H9 (cell line): ENCODE measurements at regions not wholly inside any gene's neighbourhood (a gene's known extent, or its start where the extent isn't known, plus 50 kb on each side); places are given as distances from the start of the nearest gene placed in this dataset.

Experiments
- DNase-seq: peaks from one replicate; pipeline ENCODE4 v3.0.0-alpha.2; 2017
- H2AFZ ChIP-seq: one replicate; pipeline ENCODE4 v1.6.1; 2013; ENCODE audit warnings: mild to moderate bottlenecking, low read length, control low read depth, moderate library complexity
- H2AK5ac ChIP-seq: 2 replicates; pipeline ENCODE4 v1.6.1; 2013; ENCODE audit warnings: low read length, control low read depth, mixed read lengths; ENCODE audit not compliant: insufficient read length
- H2BK120ac ChIP-seq: one replicate; pipeline ENCODE4 v1.6.1; 2013; ENCODE audit warnings: low read depth, mild to moderate bottlenecking, low read length, control low read depth, inconsistent platforms; ENCODE audit not compliant: poor library complexity, severe bottlenecking
- H2BK12ac ChIP-seq: 2 replicates; pipeline ENCODE4 v1.6.1; 2013; ENCODE audit warnings: low read length, control low read depth, mixed read lengths, low read depth; ENCODE audit not compliant: insufficient read length
- H2BK15ac ChIP-seq: 2 replicates; pipeline ENCODE4 v1.6.1; 2013; ENCODE audit warnings: low read depth, low read length, control low read depth
- H2BK20ac ChIP-seq: one replicate; pipeline ENCODE4 v1.6.1; 2013; ENCODE audit warnings: low read depth, mild to moderate bottlenecking, low read length, control low read depth, inconsistent platforms; ENCODE audit not compliant: poor library complexity, severe bottlenecking
- H2BK5ac ChIP-seq: 2 replicates; pipeline ENCODE4 v1.6.1; 2013; ENCODE audit warnings: low read length, control low read depth, mixed read lengths; ENCODE audit not compliant: insufficient read length
- H3K14ac ChIP-seq: 2 replicates; pipeline ENCODE4 v1.6.1; 2013; ENCODE audit warnings: low read length, control low read depth; ENCODE audit not compliant: insufficient read depth
- H3K18ac ChIP-seq: 2 replicates; pipeline ENCODE4 v1.6.1; 2013; ENCODE audit warnings: low read depth, mild to moderate bottlenecking, mixed read lengths, low read length, control low read depth; ENCODE audit not compliant: insufficient read length
- H3K23ac ChIP-seq: 2 replicates; pipeline ENCODE4 v1.6.1; 2013; ENCODE audit warnings: low read length, control low read depth, mixed read lengths, low read depth; ENCODE audit not compliant: insufficient read length
- H3K23me2 ChIP-seq: 2 replicates; pipeline ENCODE4 v1.6.1; 2013; ENCODE audit warnings: low read depth, mild to moderate bottlenecking, mixed read lengths, low read length, control low read depth; ENCODE audit not compliant: insufficient read length, poor library complexity, severe bottlenecking
- H3K27ac ChIP-seq: 2 replicates; pipeline ENCODE4 v1.5.1; 2013; ENCODE audit warnings: low read length, control low read depth, mixed read lengths, low read depth; ENCODE audit not compliant: insufficient read length
- H3K27me3 ChIP-seq: 2 replicates; pipeline ENCODE4 v1.6.1; 2013; ENCODE audit warnings: low read length, control low read depth, inconsistent platforms; ENCODE audit not compliant: insufficient read depth
- H3K4ac ChIP-seq: 2 replicates; pipeline ENCODE4 v1.6.1; 2013; ENCODE audit warnings: low read depth, mild to moderate bottlenecking, control low read depth, inconsistent platforms, low read length, moderate library complexity
- H3K4me1 ChIP-seq: 2 replicates; pipeline ENCODE4 v1.6.1; 2013; ENCODE audit warnings: low read length, control low read depth, inconsistent platforms; ENCODE audit not compliant: insufficient read depth
- H3K4me2 ChIP-seq: 2 replicates; pipeline ENCODE4 v1.6.1; 2013; ENCODE audit warnings: low read length, control low read depth, mixed read lengths; ENCODE audit not compliant: insufficient read length, insufficient read depth
- H3K56ac ChIP-seq: 2 replicates; pipeline ENCODE4 v1.6.1; 2013; ENCODE audit warnings: low read depth, mild to moderate bottlenecking, mixed read lengths, low read length, control low read depth; ENCODE audit not compliant: insufficient read length
- H3K79me1 ChIP-seq: 2 replicates; pipeline ENCODE4 v1.6.1; 2013; ENCODE audit warnings: low read depth, mild to moderate bottlenecking, moderate library complexity, low read length, control low read depth, inconsistent platforms; ENCODE audit not compliant: insufficient read depth, poor library complexity, severe bottlenecking
- H3K79me2 ChIP-seq: 2 replicates; pipeline ENCODE4 v1.6.1; 2013; ENCODE audit warnings: low read length, control low read depth, inconsistent platforms; ENCODE audit not compliant: insufficient read depth
- H3K9ac ChIP-seq: 2 replicates; pipeline ENCODE4 v1.6.1; 2013; ENCODE audit warnings: low read length, control low read depth, mixed read lengths; ENCODE audit not compliant: insufficient read length; ENCODE audit errors: extremely low read depth
- H3K9me3 ChIP-seq: one replicate; pipeline ENCODE4 v1.6.1; 2013; ENCODE audit warnings: low read depth, low read length, inconsistent platforms; ENCODE audit not compliant: control insufficient read depth
- H3T11ph ChIP-seq: one replicate; pipeline ENCODE4 v1.6.1; 2013; ENCODE audit warnings: mild to moderate bottlenecking, low read length, control low read depth, inconsistent platforms
- H4K20me1 ChIP-seq: one replicate; pipeline ENCODE4 v1.6.1; 2013; ENCODE audit not compliant: control insufficient read depth, insufficient read length, insufficient read depth
- H4K5ac ChIP-seq: 2 replicates; pipeline ENCODE4 v1.6.1; 2013; ENCODE audit warnings: low read depth, mild to moderate bottlenecking, mixed read lengths, low read length, control low read depth; ENCODE audit not compliant: insufficient read length
- H4K8ac ChIP-seq: replicated peaks from 2 replicates; pipeline ENCODE4 v1.6.1; 2013; ENCODE audit warnings: low read length, control low read depth, mixed read lengths, low read depth; ENCODE audit not compliant: insufficient read length
- H4K91ac ChIP-seq: 2 replicates; pipeline ENCODE4 v1.6.1; 2013; ENCODE audit warnings: low read depth, mild to moderate bottlenecking, moderate library complexity, mixed read lengths, low read length, control low read depth; ENCODE audit not compliant: insufficient read length
- H3K27ac Mint-ChIP-seq, 3 experiments: 2 replicates in 2 of 3; 3 replicates in 1 of 3; pipeline ENCODE4 v1.8.0; 2020 to 2021; ENCODE audit warnings: mixed read lengths in 3 of 3, mild to moderate bottlenecking in 1 of 3, moderate library complexity in 1 of 3
- H3K27me3 Mint-ChIP-seq: 2 replicates; pipeline ENCODE4 v1.8.0; 2021; ENCODE audit warnings: low read depth, mild to moderate bottlenecking, moderate library complexity, mixed read lengths
- H3K36me3 Mint-ChIP-seq, 3 experiments: 2 replicates in 2 of 3; 3 replicates in 1 of 3; pipeline ENCODE4 v1.8.0; 2020 to 2021; ENCODE audit warnings: low read depth in 3 of 3, mixed read lengths in 3 of 3; ENCODE audit not compliant: insufficient read depth in 1 of 3
- H3K4me1 Mint-ChIP-seq, 2 experiments: 2 replicates each; pipeline ENCODE4 v1.8.0; 2020; ENCODE audit warnings: mixed read lengths in 2 of 2
- H3K4me3 Mint-ChIP-seq, 2 experiments: 2 replicates in 1 of 2; 3 replicates in 1 of 2; pipeline ENCODE4 v1.8.0; 2020 to 2021; ENCODE audit warnings: mild to moderate bottlenecking in 2 of 2, mixed read lengths in 2 of 2, moderate library complexity in 1 of 2
- H3K9me3 Mint-ChIP-seq, 2 experiments: 2 replicates in 1 of 2; 3 replicates in 1 of 2; pipeline ENCODE4 v1.8.0; 2020; ENCODE audit warnings: mild to moderate bottlenecking in 2 of 2, mixed read lengths in 2 of 2, moderate library complexity in 1 of 2
- WGBS: extraction: QIAGEN DNeasy Blood & Tissue Kit; methylation state at CpG from one replicate; pipeline ENCODE4 v1.1.7; 2013; ENCODE audit warnings: missing lambda C conversion rate, low lambda C conversion rate, mixed read lengths; ENCODE audit not compliant: insufficient read length; ENCODE audit errors: extremely low coverage; 5-methylcytosine and 5-hydroxymethylcytosine counted together
- TF ChIP-seq, protein P1 (sequence below): fragments of 200-600 bp; sonication (generic); conservative IDR thresholded peaks from 3 replicates; pipeline ENCODE4 v1.8.0; 2021; ENCODE audit warnings: antibody characterized with exemption, mild to moderate bottlenecking

DNA sequence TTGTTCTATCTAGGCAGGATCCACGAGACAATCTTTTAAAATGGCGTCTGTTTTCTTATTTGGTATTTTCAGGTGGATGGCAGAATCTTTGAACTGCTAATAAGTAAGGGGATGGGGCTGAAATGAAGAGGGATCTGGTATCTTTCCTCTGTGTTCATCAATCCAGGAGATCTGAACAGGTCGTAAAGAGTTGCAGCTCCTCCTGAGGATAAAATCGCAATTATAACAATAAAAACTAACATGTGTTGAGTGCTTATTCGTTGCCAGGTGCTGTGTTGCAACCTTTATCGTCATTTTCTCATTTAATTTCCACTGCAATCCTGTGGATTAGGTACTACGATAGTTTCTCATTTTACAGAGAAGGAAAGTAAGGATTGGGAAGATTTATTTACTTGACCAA lies 134.6 kb upstream of the DPYD start:
- Mint-ChIP-seq H3K36me3 (no peaks in the 10 kb centered on the region; a peak in 1 of 7 replicates), H3K4me3 (no peak overlapping the region), H3K27me3 (peaks cover 24% of the 10 kb centered on the region), H3K9me3 (no peaks in the 10 kb centered on the region; a peak in 1 of 5 replicates), H3K27ac (no peak overlapping the region), H3K4me1 (peaks cover 24 to 37% of the 10 kb centered on the region in 2 experiments)
- Histone ChIP-seq H3K14ac (no peak overlapping the region), H3K79me1 (no peaks in the 10 kb centered on the region), H3K23me2 (peaks cover 10% of the 10 kb centered on the region), H3K4me2 (no peak overlapping the region), H2BK15ac (no peak overlapping the region), H4K8ac (no peak overlapping the region), H4K91ac (no peak overlapping the region), H3K79me2 (no peaks in the 10 kb centered on the region), H3T11ph (no peak overlapping the region), H3K18ac (no peak overlapping the region), H2AK5ac (no peak overlapping the region), H2BK12ac (no peak overlapping the region), H3K56ac (no peak overlapping the region), H3K27me3 (peaks cover 2% of the 10 kb centered on the region; the same call in 1 of the 2 replicates), H2BK5ac (no peak overlapping the region), H3K9me3 (no peaks in the 10 kb centered on the region), H3K4ac (no peak overlapping the region), H3K27ac (no peak overlapping the region), H2AFZ (no peak overlapping the region), H3K9ac (no peak overlapping the region), H3K4me1 (no peaks in the 10 kb centered on the region; the same call in 1 of the 2 replicates), H4K20me1 (no peaks in the 10 kb centered on the region), H2BK120ac (no peak overlapping the region), H3K23ac (no peak overlapping the region), H2BK20ac (no peak overlapping the region), H4K5ac (no peak overlapping the region)
- WGBS: no CpG with 5 or more reads among the region's 7 CpGs
- TF ChIP-seq, protein P1, sequence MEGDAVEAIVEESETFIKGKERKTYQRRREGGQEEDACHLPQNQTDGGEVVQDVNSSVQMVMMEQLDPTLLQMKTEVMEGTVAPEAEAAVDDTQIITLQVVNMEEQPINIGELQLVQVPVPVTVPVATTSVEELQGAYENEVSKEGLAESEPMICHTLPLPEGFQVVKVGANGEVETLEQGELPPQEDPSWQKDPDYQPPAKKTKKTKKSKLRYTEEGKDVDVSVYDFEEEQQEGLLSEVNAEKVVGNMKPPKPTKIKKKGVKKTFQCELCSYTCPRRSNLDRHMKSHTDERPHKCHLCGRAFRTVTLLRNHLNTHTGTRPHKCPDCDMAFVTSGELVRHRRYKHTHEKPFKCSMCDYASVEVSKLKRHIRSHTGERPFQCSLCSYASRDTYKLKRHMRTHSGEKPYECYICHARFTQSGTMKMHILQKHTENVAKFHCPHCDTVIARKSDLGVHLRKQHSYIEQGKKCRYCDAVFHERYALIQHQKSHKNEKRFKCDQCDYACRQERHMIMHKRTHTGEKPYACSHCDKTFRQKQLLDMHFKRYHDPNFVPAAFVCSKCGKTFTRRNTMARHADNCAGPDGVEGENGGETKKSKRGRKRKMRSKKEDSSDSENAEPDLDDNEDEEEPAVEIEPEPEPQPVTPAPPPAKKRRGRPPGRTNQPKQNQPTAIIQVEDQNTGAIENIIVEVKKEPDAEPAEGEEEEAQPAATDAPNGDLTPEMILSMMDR: no peak
- no peak for DNase-seq
